ENCODE measurements at regions not wholly inside any gene's neighbourhood (a gene's known extent, or its start where the extent isn't known, plus 50 kb on each side); places are given as distances from the start of the nearest gene placed in this dataset.

- H3K27ac Mint-ChIP-seq (ENCODE audit: unreplicated experiment): peak overlapping the region; percentile 94
These were observed 268.9 kb downstream of the NDUFA10 start for GRCh38 chr2:239756031-239756789.

GRCh38 chr2:239753401-239753837 lies 271.7 kb downstream of the NDUFA10 start:
- DNase-seq (ENCODE audit: low spot score): no peak
- no peaks in the 10 kb centered on the region for H3K36me3 Mint-ChIP-seq (ENCODE audit: low read depth)
- H3K27ac Mint-ChIP-seq (ENCODE audit: unreplicated experiment): no peak overlapping the region
- H3K27me3 Mint-ChIP-seq (ENCODE audit: low read depth): no peaks in the 10 kb centered on the region
- no peaks in the 10 kb centered on the region for H3K9me3 Mint-ChIP-seq (ENCODE audit: low read depth)
- no peak for TF ChIP-seq CTCF (IDR thresholded peaks at IDR 0.05)
- no peak overlapping the region for H3K4me3 Mint-ChIP-seq (ENCODE audit: unreplicated experiment)
- peaks cover 38% of the 10 kb centered on the region for H3K4me1 Mint-ChIP-seq (ENCODE audit: low read depth)

More at GRCh38 chr2:239756031-239756789, 268.9 kb downstream of the NDUFA10 start:
- no peak for DNase-seq (ENCODE audit: low spot score)
- no peaks in the 10 kb centered on the region for H3K27me3 Mint-ChIP-seq (ENCODE audit: low read depth)
- H3K4me3 Mint-ChIP-seq (ENCODE audit: unreplicated experiment): no peak overlapping the region
- H3K36me3 Mint-ChIP-seq (ENCODE audit: low read depth): peaks cover 4% of the 10 kb centered on the region
- TF ChIP-seq CTCF (IDR thresholded peaks at IDR 0.05): no peak
- peaks cover 41% of the 10 kb centered on the region for H3K4me1 Mint-ChIP-seq (ENCODE audit: low read depth)
- peaks cover 9% of the 10 kb centered on the region for H3K9me3 Mint-ChIP-seq (ENCODE audit: low read depth)

GRCh38 chr2:239752951-239753350 lies 272.2 kb downstream of the NDUFA10 start:
- Mint-ChIP-seq H3K4me1 (ENCODE audit: low read depth) (peaks cover 34% of the 10 kb centered on the region), H3K9me3 (ENCODE audit: low read depth) (no peaks in the 10 kb centered on the region), H3K36me3 (ENCODE audit: low read depth) (no peaks in the 10 kb centered on the region), H3K4me3 (ENCODE audit: unreplicated experiment) (no peak overlapping the region), H3K27me3 (ENCODE audit: low read depth) (peaks cover 2% of the 10 kb centered on the region), H3K27ac (ENCODE audit: unreplicated experiment) (no peak overlapping the region)
- no peak for DNase-seq (ENCODE audit: low spot score)
- no peak for TF ChIP-seq CTCF (IDR thresholded peaks at IDR 0.05)

- H3K36me3 Mint-ChIP-seq (ENCODE audit: low read depth): no peaks in the 10 kb centered on the region
- H3K27ac Mint-ChIP-seq (ENCODE audit: unreplicated experiment): peak overlapping the region; percentile 9
- DNase-seq (ENCODE audit: low spot score): no peak
- no peaks in the 10 kb centered on the region for H3K9me3 Mint-ChIP-seq (ENCODE audit: low read depth)
- no peak overlapping the region for H3K4me3 Mint-ChIP-seq (ENCODE audit: unreplicated experiment)
- TF ChIP-seq CTCF (IDR thresholded peaks at IDR 0.05): no peak
- peaks cover 5% of the 10 kb centered on the region for H3K27me3 Mint-ChIP-seq (ENCODE audit: low read depth)
- H3K4me1 Mint-ChIP-seq (ENCODE audit: low read depth): peaks cover 22% of the 10 kb centered on the region
These were observed 273.3 kb downstream of the NDUFA10 start for GRCh38 chr2:239751679-239752355.

GRCh38 chr2:239750929-239751678 lies 274.0 kb downstream of the NDUFA10 start:
- H3K9me3 Mint-ChIP-seq (ENCODE audit: low read depth): no peaks in the 10 kb centered on the region
- peaks cover 15% of the 10 kb centered on the region for H3K4me1 Mint-ChIP-seq (ENCODE audit: low read depth)
- DNase-seq (ENCODE audit: low spot score): no peak
- TF ChIP-seq CTCF (IDR thresholded peaks at IDR 0.05): no peak
- H3K27me3 Mint-ChIP-seq (ENCODE audit: low read depth): peaks cover 9% of the 10 kb centered on the region
- H3K36me3 Mint-ChIP-seq (ENCODE audit: low read depth): no peaks in the 10 kb centered on the region
- H3K4me3 Mint-ChIP-seq (ENCODE audit: unreplicated experiment): no peak overlapping the region
- H3K27ac Mint-ChIP-seq (ENCODE audit: unreplicated experiment): no peak overlapping the region

Data from chondrocyte (in vitro differentiated cells).